ENCODE measurements at regions not wholly inside any gene's neighbourhood (a gene's known extent, or its start where the extent isn't known, plus 50 kb on each side); places are given as distances from the start of the nearest gene placed in this dataset.

DNA sequence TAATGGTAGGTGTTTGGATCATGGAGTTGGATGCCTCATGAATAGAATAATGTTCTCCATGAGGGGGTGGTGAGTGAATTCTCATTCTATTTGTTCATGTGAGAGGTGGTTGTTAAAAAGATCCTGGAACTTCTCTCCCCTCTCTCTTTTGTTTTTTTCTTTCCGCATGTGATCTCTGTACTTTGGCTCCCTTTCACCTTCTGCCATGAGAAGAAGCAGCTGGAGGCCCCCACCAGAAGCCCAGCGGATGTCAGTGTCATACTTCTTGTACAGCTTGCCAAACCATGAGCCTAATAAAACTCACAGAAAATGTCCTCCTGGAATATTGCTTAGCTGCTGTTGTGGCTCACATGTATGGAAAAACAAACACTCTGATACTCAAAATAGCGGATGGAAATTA lies 1212.3 kb upstream of the NCAM2 start:
- H4K20me1 ChIP-seq (replicated peaks; ENCODE audit: control insufficient read depth, extremely low read depth, insufficient read depth, low read length): no peaks in the 10 kb centered on the region
- dilution Hi-C loops (cut with MboI; ENCODE audit: extremely low pct_ligation_motif_present, low sequenced_read_pairs) (no loop called here), intact Hi-C loops (cut with micrococcal nuclease) (no loop called here)
- no TSS peak for BruUV-seq (replicated peaks)
- POLR2A ChIA-PET: no interaction called here
- CTCF ChIA-PET: interaction anchor here (1.1 kb wide), 1 partner anchor 11 kb away, joined by 3 read pairs; no protein-coding TSS in a partner anchor
- TF ChIP-seq FOS (IDR thresholded peaks at IDR 0.05; ENCODE audit: borderline replicate concordance, insufficient read depth, low read length): no peak
- TF ChIP-seq JUN (IDR thresholded peaks at IDR 0.05; ENCODE audit: borderline replicate concordance, insufficient read depth, insufficient read length, low read depth): no peak
- no peak for TF ChIP-seq GATA2 (IDR thresholded peaks at IDR 0.05; ENCODE audit: insufficient read depth, insufficient read length, low read depth, low read length)
- TF ChIP-seq, protein P1, sequence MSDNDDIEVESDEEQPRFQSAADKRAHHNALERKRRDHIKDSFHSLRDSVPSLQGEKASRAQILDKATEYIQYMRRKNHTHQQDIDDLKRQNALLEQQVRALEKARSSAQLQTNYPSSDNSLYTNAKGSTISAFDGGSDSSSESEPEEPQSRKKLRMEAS (IDR thresholded peaks at IDR 0.05; ENCODE audit: insufficient read depth, insufficient read length): no peak
- TF ChIP-seq EZH2 (IDR thresholded peaks at IDR 0.05; ENCODE audit: borderline replicate concordance, low read depth, low read length, severe bottlenecking): no peak
- no peak for TF ChIP-seq POLR2AphosphoS5 (IDR thresholded peaks at IDR 0.05; ENCODE audit: insufficient read depth, low read depth, low read length)
- TF ChIP-seq CTCF (IDR thresholded peaks at IDR 0.05; ENCODE audit: extremely low read depth in 1 of 2, insufficient read depth in 1 of 2, low read depth in 1 of 2, low read length in 2 of 2): no peak
- TF ChIP-seq POLR2A (IDR thresholded peaks at IDR 0.05; ENCODE audit: low read depth, low read length): no peak
- no peak for TF ChIP-seq MYC (IDR thresholded peaks at IDR 0.05; ENCODE audit: low read depth, low read length)
- no peak overlapping the region for H3K9ac ChIP-seq (replicated peaks; ENCODE audit: extremely low read depth, insufficient read depth, low read length)
- H3K4me3 ChIP-seq (replicated peaks in 1 of 3; ENCODE audit: insufficient read depth in 1 of 3, low read depth in 1 of 3, low read length in 3 of 3): no peak overlapping the region
- no peak overlapping the region for H3K4me2 ChIP-seq (ENCODE audit: insufficient read depth, low read length)
- FAIRE-seq (no peak), DNase-seq (ENCODE audit: low read depth, low spot score) (no peak)
- no peaks in the 10 kb centered on the region for H3K27me3 ChIP-seq (ENCODE audit: control insufficient read depth in 2 of 2, insufficient read depth in 2 of 2, low read length in 2 of 2)
- no peaks in the 10 kb centered on the region for H3K9me3 ChIP-seq (replicated peaks; ENCODE audit: control insufficient read depth, insufficient read depth, low read length)
- H3K36me3 ChIP-seq (ENCODE audit: control insufficient read depth in 2 of 2, extremely low read depth in 1 of 2, insufficient read depth in 2 of 2, low read length in 2 of 2): no peaks in the 10 kb centered on the region
- H3K79me2 ChIP-seq (ENCODE audit: control insufficient read depth, insufficient read depth, low read length): no peaks in the 10 kb centered on the region
- no peaks in the 10 kb centered on the region for H3K4me1 ChIP-seq (ENCODE audit: control insufficient read depth, extremely low read depth, insufficient read depth, low read length)
- no peak overlapping the region for H3K27ac ChIP-seq (ENCODE audit: insufficient read depth, low read depth, low read length)
- no peaks in the 10 kb centered on the region for H3K9me1 ChIP-seq (replicated peaks; ENCODE audit: control insufficient read depth, extremely low read depth, insufficient read depth, low read length)
- H2AFZ ChIP-seq (ENCODE audit: low read depth, low read length): no peak overlapping the region

Data from endothelial cell of umbilical vein (primary cell).